GM23248 (cell line): ENCODE measurements at regions not wholly inside any gene's neighbourhood (a gene's known extent, or its start where the extent isn't known, plus 50 kb on each side); places are given as distances from the start of the nearest gene placed in this dataset.

ENCODE experiments used
- EZH2 ChIP-seq: fragments of 200-600 bp; sonication (generic); IDR thresholded peaks from 2 replicates; pipeline ENCODE4 v1.6.1; 2018; ENCODE audit warnings: antibody characterized with exemption, mild to moderate bottlenecking; ENCODE audit not compliant: insufficient read depth, poor library complexity, severe bottlenecking
- EZH2phosphoT487 ChIP-seq: fragments of 200-600 bp; sonication (generic); IDR thresholded peaks from 2 replicates; pipeline ENCODE4 v1.6.1; 2018; ENCODE audit warnings: antibody characterized with exemption, moderate library complexity, mild to moderate bottlenecking, low read depth; ENCODE audit not compliant: insufficient read depth

GRCh38 chr13:74910415-74910814 is 571.6 kb downstream of the TBC1D4 start:
- TF ChIP-seq EZH2, result no peak
- TF ChIP-seq EZH2phosphoT487, result no peak
